Fibroblast of mammary gland (primary cell): ENCODE measurements at regions not wholly inside any gene's neighbourhood (a gene's known extent, or its start where the extent isn't known, plus 50 kb on each side); places are given as distances from the start of the nearest gene placed in this dataset.

Experiments
- DNase-seq: peaks from one replicate; pipeline ENCODE4 v3.0.0-alpha.2; 2010; ENCODE audit warnings: low read depth
- H3K4me3 ChIP-seq: 2 replicates; pipeline ENCODE4 v1.5.1; 2011; ENCODE audit warnings: low read depth, mild to moderate bottlenecking, low read length, moderate library complexity; ENCODE audit not compliant: control insufficient read depth
- CTCF ChIP-seq: conservative IDR thresholded peaks from 2 replicates; pipeline ENCODE4 v1.5.1; 2011; ENCODE audit warnings: low read depth, low read length, inconsistent platforms; ENCODE audit not compliant: control insufficient read depth, insufficient read depth

GRCh38 chr3:72542781-72543180 is 305.5 kb downstream of the SHQ1 start:
- TF ChIP-seq CTCF, result no peak
- no peak for DNase-seq

GRCh38 chr3:72539856-72540255 is 308.4 kb downstream of the SHQ1 start:
- no peak for TF ChIP-seq CTCF

More at GRCh38 chr3:72542781-72543180, 305.5 kb downstream of the SHQ1 start:
- no peak overlapping the region for H3K4me3 ChIP-seq

GRCh38 chr3:72538070-72538745 is 310.0 kb downstream of the SHQ1 start:
- no peak for TF ChIP-seq CTCF
- no peak for DNase-seq
- H3K4me3 ChIP-seq, result no peak overlapping the region

More at GRCh38 chr3:72539856-72540255, 308.4 kb downstream of the SHQ1 start:
- DNase-seq, result no peak
- no peak overlapping the region for H3K4me3 ChIP-seq

- DNase-seq, result no peak
- H3K4me3 ChIP-seq, result no peak overlapping the region
- no peak for TF ChIP-seq CTCF
Observed at GRCh38 chr3:72537448-72537847, 310.8 kb downstream of the SHQ1 start.

- H3K4me3 ChIP-seq, result no peak overlapping the region
- TF ChIP-seq CTCF, result no peak
- DNase-seq, result no peak
Observed at GRCh38 chr3:72536878-72537267, 311.4 kb downstream of the SHQ1 start.

GRCh38 chr3:72536206-72536877 is 311.9 kb downstream of the SHQ1 start:
- no peak for DNase-seq
- TF ChIP-seq CTCF, result no peak
- no peak overlapping the region for H3K4me3 ChIP-seq

GRCh38 chr3:72535772-72536171 is 312.5 kb downstream of the SHQ1 start:
- TF ChIP-seq CTCF, result no peak
- DNase-seq, result no peak
- H3K4me3 ChIP-seq, result no peak overlapping the region
